Stimulated activated CD4-positive, alpha-beta T cell treated with anti-CD3 and anti-CD28 coated beads, Interleukin-1b, Interleukin-23, amount 100 ng/mL, for 24 hours (primary cell): ENCODE measurements at regions not wholly inside any gene's neighbourhood (a gene's known extent, or its start where the extent isn't known, plus 50 kb on each side); places are given as distances from the start of the nearest gene placed in this dataset.
"Not testable (repeated sequence)": the region's sequence is repeated elsewhere in the genome, so short reads cannot be mapped to it uniquely, and the experiment has no call there.

Source experiments
- DNase-seq, 4 experiments: peaks; one replicate each; pipeline ENCODE4 v3.0.0-alpha.2; 2020; ENCODE audit warnings: low read depth in 4 of 4, low spot score in 1 of 4

GRCh38 chrX:52261125-52261462, 76.4 kb downstream of the MAGED4 start:
- no peak for DNase-seq

- DNase-seq = peak; percentile 60 to 90 (median 79)
Measured at GRCh38 chrX:52261463-52262194, 76.9 kb downstream of the MAGED4 start.

- DNase-seq = no peak
Measured at GRCh38 chrX:52262195-52262546, 77.5 kb downstream of the MAGED4 start.

GRCh38 chrX:52263417-52263816, 78.7 kb downstream of the MAGED4 start:
- no peak for DNase-seq

- no peak for DNase-seq
Measured at GRCh38 chrX:52265713-52266112, 81.0 kb downstream of the MAGED4 start.

- not testable (repeated sequence) for DNase-seq
Measured at GRCh38 chrX:52268502-52268901, 83.8 kb downstream of the MAGED4 start.

- no peak for DNase-seq
Measured at GRCh38 chrX:52270453-52271116, 85.9 kb downstream of the MAGED4 start.

GRCh38 chrX:52271206-52271605, 86.5 kb downstream of the MAGED4 start:
- no peak for DNase-seq

- no peak for DNase-seq
Measured at GRCh38 chrX:52277666-52278065, 91.2 kb upstream of the XAGE2 start.

GRCh38 chrX:52280812-52281211, 88.0 kb upstream of the XAGE2 start:
- no peak for DNase-seq

GRCh38 chrX:52284865-52285264, 84.0 kb upstream of the XAGE2 start:
- no peak for DNase-seq

GRCh38 chrX:52298968-52299367, 69.9 kb upstream of the XAGE2 start:
- not testable (repeated sequence) for DNase-seq

- DNase-seq = not testable (repeated sequence)
Measured at GRCh38 chrX:52308532-52308931, 60.3 kb upstream of the XAGE2 start.
